ENCODE measurements at regions not wholly inside any gene's neighbourhood (a gene's known extent, or its start where the extent isn't known, plus 50 kb on each side); places are given as distances from the start of the nearest gene placed in this dataset.
"Not testable (repeated sequence)": the region's sequence is repeated elsewhere in the genome, so short reads cannot be mapped to it uniquely, and the experiment has no call there.

GRCh38 chr4:77220828-77221613, 64.0 kb downstream of the CCNG2 start:
- DNase-seq, result no peak

DNA sequence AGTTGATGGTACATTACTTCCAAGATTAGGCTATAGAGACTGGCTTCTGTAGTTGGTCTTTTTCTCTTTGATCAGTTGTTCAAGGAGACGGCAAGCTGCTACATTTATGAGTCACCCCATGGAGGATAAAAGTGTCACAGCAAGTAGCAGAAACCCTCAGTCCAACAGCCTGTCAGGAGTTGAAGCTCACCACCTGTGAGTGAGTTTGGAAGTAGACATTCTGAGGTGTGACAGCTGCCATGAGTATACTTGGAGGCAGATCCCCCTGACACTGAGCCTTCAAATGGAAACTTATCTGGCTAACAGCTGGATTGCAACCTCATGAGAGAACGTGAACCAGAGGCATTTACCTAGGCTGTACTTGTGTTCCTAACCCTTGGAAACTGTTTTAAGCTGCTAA, 68.0 kb downstream of the CCNG2 start:
- DNase-seq, result no peak

DNA sequence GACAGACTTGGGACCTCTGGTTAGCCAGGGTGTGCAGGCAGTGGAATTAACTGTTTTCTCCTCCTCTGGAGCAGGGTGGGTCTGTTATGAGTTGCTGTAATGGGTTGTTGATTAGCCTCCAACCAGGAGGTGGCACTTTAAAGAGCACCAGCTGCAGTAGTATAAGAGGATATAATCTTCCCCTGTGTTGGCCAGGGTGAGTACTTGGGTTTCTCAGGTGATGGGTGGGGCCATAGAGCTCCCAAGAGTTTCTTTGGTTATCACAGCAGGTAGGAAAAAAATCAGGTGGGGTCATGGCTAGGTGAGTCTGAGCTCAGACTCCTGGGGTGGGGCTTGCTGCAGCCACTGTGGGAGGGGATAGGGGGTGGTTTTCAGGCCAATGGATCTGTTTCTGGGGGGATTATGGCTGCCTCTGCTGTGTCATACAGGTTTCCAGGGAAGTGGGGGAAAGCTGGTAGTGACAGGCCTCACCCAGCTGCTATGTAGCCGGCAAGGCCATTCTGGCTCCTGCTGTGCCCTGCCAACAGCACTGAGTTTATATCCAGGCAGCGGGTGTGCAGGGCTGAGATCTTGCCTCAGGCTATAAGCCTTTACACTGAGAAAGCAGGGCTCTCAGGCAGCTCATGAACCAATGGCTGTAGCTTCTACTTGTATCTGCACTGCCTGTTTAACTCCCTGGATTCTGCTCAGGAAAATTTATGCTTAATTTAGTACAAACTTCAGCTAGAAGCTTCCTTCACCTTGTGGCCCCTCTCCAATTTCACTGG, 70.1 kb downstream of the CCNG2 start:
- no peak for DNase-seq

- DNase-seq, result no peak
Measured at GRCh38 chr4:77229433-77229832, 72.4 kb downstream of the CCNG2 start.

DNA sequence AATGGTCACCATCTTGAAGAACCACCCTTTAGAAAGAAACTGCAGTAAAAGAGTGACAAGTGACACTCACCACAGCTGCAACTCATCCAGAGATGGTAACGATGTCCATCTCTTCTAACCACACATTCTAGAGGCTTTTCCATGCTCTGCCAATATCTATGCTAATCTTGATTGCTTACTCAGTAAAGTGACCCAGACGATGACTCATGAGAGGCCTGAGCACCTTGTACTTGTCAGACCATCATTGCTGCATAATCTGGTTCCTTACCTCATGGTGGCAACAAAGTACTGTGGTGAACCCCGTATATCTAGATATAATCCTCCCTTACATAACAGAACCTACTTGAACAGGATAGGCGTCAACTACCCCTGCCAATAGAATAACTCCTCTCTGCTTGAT, 75.6 kb downstream of the CCNG2 start:
- DNase-seq, result no peak

DNA sequence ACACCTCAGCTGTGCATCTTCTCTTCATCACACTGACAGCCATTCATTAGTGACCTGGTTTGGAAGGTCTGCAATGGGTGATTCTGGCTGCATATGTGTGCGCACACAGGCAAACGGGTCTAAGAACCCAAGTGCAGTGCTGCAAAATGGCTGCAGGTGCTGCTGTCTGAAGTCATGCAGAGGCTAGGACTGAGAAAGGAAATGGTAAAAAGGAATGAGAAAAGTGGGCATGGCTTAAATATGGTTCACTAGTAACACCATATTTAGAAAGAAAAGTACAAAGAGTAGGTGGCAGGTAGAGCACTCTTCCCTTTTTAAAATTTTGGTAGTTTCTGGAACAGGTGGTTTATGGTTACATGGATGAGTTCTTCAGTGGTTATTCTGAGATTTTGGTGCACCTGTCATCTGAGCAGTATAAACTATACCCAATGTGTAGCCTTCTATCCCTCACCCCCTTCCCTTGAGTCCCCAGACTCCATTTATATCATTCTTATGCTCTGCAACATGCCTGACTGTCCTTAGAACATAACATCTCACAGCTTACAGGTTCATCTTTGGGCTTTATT, 78.4 kb downstream of the CCNG2 start:
- DNase-seq, result no peak

DNA sequence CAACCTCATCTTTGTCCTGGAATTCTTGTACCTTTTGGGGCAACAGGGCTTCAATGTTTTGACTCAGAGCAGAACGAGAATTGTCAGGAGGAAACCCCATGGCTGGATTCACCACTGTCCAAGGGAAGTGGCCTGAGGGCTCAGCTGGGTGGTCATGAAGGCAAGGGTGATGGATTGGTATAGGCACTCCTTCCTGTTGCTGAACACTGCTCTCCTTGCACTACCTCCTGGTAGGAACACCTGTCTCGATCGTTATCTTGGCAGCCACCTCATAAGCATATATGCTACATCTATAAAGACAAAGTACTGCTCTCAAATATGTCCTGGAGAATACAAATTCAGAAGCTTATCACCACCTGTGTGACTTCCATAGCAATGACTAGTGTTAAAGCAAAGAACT, 79.8 kb downstream of the CCNG2 start:
- no peak for DNase-seq

- peak; percentile 25 for DNase-seq
Measured at GRCh38 chr4:77240469-77241066, 83.6 kb downstream of the CCNG2 start.

DNA sequence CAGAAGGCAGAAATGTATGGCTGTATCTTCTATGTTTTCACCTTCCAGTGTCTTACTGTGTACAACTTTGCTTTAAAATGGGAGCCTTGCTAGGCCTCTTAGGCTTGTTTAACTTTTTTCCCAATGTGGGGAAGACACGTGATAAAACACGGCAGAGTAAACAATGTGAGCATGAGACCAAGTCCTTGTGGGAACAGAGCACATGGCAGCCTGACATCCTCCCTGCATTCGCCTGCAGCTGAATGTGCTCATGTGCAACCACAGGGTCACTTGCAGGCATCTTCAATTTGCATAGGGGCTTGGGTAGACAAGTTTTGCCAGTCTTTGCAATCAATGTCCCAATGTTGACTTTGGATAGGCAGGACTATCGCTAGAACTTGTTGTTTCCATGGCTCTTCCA, 91.8 kb downstream of the CCNG2 start:
- DNase-seq, result no peak

DNA sequence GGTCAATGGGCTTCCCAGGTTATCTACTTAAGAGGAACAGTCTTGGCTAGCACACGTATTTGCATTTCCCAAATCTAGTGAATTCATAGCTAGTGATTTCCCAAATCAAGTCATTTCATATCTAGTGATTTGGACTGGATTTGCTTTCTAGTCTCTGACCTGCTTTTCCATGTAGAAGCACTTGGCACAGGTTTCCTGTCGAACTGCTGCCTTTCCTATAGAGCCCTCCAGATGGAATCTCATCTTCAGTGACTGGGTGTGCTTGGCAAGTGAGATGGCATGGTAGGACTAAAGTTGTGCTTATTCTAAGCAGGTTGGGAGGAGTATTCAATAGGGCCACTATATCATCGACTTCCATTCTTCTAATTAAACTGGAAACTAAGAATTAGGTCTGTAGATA, 94.7 kb downstream of the CCNG2 start:
- no peak for DNase-seq

- no peak for DNase-seq
Measured at GRCh38 chr4:77263247-77263646, 106.2 kb downstream of the CCNG2 start.

DNA sequence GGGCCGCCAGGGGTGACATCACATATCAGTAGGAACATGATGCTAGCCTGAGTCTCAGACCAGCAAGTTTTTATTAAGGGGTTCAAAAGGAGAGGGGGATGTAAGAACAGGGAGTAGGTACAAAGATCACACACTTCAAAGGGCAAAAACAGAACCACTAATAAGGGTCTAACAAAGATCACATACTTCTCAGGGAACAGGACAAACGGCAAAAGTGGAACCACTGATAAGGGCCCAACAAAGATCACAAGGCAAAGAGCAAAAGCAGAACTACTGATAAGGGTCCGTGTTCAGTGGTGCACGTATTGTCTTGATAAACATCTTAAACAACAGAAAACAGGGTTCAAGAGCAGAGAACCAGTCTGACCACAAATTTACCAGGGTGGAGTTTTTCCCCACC, 107.0 kb downstream of the CCNG2 start:
- not testable (repeated sequence) for DNase-seq

- DNase-seq, result no peak
Measured at GRCh38 chr4:77264826-77265225, 107.8 kb downstream of the CCNG2 start.

- DNase-seq, result no peak
Measured at GRCh38 chr4:77268108-77268507, 111.1 kb downstream of the CCNG2 start.

DNA sequence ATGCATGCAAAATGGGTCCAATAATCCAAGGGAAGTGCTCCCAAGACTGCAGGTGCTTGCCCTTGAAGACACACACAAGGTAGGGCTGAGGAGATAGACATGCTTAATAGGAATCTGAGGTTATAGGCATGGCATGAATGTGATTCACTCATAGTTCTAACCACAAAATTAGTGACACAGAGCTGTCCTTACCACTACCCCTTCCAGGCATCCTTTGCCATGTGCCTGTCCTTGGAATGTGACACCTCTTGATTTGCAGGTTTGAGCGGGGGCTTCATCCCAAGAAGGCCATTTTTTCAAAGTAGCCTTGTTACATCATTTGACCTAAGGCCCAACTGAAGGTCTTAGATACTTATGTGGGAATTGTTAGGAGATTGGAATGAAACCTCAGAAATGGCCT, 112.5 kb downstream of the CCNG2 start:
- DNase-seq, result no peak

DNA sequence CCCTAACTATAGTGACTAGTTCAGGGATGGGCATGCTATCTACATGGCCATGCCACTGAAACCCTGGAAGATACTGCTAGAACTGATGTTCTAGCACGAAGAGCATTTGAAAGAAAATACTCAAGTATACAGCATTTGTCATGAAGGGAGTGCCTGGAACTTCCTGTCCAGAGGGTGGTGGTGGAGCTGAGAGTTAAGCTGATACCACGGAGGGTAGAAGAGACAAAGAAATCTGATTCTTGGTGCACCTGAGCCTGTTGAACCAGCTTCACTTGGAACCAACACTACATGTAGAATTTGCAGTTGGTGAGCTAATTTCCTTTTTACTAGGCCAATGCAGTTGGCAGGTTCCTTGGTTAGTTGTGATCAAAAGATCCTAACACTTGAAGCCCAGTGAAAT, 116.4 kb downstream of the CCNG2 start:
- DNase-seq, result no peak

DNA sequence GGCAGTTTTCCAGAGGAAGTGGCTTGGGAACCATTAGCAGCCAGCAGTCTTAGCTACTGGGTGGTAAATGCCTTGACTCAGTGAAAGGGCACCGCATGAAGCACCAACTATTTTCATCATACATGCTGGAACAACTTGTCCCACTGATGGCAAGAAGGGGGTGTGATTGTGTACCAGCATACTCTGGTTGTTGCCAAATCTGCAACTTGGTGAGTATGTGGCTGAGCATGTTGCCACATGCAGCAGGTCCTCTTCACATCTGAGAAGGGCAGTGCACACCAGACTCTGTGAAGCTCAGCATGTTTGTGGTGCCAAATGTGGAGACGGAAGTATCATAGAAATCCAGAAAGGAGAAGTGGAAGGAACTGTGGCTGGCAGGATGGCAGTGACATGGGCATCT, 122.1 kb downstream of the CCNG2 start:
- DNase-seq, result not testable (repeated sequence)

- DNase-seq, result no peak
Measured at GRCh38 chr4:77282305-77282704, 125.3 kb downstream of the CCNG2 start.

DNA sequence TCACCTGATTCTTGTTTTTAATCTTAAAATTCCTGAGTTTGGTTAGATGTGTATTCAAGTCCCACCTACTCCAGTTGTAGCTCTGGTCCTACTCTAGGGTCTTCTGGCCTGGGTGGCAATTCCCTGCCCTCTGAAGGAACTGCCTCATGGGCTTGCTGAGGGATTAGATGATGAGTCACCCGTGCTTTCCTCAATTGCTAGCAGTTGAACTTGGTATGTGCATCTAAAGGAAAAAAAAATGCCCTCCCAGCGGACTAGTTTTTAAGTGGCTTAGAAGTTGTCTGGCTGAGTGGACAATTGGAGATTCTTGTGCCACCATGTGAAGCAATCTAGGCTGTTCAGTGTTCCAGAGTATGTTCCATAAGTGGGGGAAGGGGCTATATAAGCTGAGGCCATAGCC, 127.0 kb downstream of the CCNG2 start:
- DNase-seq, result no peak

- no peak for DNase-seq
Measured at GRCh38 chr4:77286906-77287305, 129.9 kb downstream of the CCNG2 start.

DNA sequence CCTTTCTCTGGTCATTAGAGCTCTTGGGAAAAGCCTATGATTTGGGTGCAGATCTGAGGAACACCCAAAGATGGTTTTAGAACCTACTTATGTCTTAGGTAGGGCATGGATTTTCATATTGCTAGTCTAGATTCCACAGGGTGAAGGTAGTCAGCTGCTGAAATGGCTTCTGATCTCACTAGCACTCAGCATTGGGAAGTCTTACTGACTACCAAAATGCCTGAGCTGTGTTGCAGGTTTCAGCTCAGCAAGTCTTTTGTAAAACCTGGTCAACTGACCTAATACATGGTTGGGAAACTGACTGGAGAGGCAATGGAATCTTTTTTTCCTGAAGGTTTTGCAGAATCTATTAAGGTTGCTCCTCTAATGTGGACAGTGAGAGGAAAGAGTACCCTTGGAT, 136.4 kb downstream of the CCNG2 start:
- no peak for DNase-seq

DNA sequence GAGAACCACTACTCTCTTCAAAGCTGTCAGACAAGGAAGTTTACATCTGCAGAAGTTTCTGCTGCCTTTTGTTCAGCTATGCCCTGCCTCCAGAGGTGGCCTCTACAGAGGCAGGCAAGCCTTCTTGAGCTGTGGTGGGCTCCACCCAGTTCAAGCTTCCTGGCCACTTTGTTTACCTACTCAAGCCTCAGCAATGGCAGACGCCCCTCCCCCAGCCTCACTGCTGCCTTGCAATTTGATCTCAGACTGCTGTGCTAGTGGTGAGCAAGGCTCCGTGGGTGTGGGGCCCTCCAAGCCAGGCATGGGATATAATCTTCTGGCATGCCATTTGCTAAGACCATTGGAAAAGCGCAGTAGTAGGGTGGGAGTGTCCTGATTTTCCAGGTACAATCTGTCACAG, 144.0 kb downstream of the CCNG2 start:
- DNase-seq, result not testable (repeated sequence)

DNA sequence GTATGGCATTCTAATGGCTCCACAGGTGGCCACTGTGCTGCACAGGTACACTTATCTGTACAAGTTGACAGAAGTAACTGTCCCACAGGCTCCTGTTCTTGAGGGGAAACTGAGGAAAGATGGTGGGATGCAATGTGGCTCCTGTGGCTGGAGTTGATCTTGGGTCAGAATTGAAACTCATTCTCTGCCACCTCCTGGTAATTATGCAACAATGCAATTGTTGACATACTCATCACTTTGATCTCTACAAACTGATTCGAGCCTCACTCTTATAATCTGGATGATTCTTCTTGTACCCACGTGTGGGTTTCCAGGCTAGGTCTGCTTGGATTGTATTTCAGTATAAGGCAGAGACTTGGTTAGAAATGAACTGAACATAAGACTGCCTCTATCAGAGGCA, 148.8 kb downstream of the CCNG2 start:
- no peak for DNase-seq

DNA sequence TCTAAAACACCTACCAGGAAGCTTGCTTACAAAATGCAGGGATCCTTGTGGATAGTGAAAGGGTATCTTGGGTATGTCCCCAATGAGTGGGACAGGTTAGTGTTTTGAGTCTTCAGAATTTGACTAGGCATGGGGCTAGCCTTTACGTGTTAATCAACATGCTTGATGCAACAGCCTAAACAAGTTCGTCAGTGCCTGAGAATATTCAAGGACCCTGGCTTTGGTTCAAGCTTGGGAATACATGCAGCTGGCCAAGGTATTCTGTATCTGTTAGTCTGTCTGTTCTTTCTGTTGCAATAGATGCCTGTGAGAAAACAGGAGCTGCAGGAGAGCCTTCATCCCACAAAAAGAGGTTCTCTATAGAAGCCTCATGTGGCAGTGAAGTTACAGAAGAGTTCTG, 149.5 kb downstream of the CCNG2 start:
- DNase-seq, result no peak
